Heart left ventricle (tissue), 16 donors: ENCODE measurements at regions not wholly inside any gene's neighbourhood (a gene's known extent, or its start where the extent isn't known, plus 50 kb on each side); places are given as distances from the start of the nearest gene placed in this dataset.
"Not testable (repeated sequence)": the region's sequence is repeated elsewhere in the genome, so short reads cannot be mapped to it uniquely, and the experiment has no call there.

ENCODE experiments used
- ATAC-seq, 4 donors: fragments of 200-7000 bp; cut with Tn5 transposase; one replicate each; pipeline ENCODE4 v1.9.1; 2020 to 2022; ENCODE audit warnings: moderate library complexity in 4 of 4, mild to moderate bottlenecking in 3 of 4, moderate number of reproducible peaks in 1 of 4
- DNase-seq, 5 donors: peaks; one replicate each; pipeline ENCODE4 v3.0.0-alpha.2; 2020
- H3K27ac ChIP-seq, 12 donors: fragments of 200-600 bp; sonication (generic) in 4 of 12; one replicate each; pipeline versions ENCODE4 v1.5.0 to v1.8.0; 2016 to 2022; ENCODE audit warnings: mild to moderate bottlenecking in 2 of 12
- H3K27me3 ChIP-seq, 9 donors: fragments of 200-600 bp; sonication (generic) in 2 of 9; one replicate each; pipeline versions ENCODE4 v1.5.1 to v1.8.0; 2016 to 2022; ENCODE audit warnings: mild to moderate bottlenecking in 3 of 9
- H3K36me3 ChIP-seq, 9 donors: fragments of 200-600 bp; sonication (generic) in 2 of 9; one replicate each; pipeline versions ENCODE4 v1.5.0 to v1.8.0; 2018 to 2022; ENCODE audit warnings: mild to moderate bottlenecking in 2 of 9
- H3K4me1 ChIP-seq, 12 donors: fragments of 200-600 bp; sonication (generic) in 4 of 12; one replicate each; pipeline versions ENCODE4 v1.5.0 to v1.8.0; 2016 to 2022; ENCODE audit warnings: mild to moderate bottlenecking in 3 of 12
- H3K4me3 ChIP-seq, 12 donors: fragments of 200-600 bp; sonication (generic) in 4 of 12; one replicate each; pipeline versions ENCODE4 v1.5.0 to v1.8.0; 2017 to 2022; ENCODE audit warnings: mild to moderate bottlenecking in 9 of 12, moderate library complexity in 4 of 12
- H3K9me3 ChIP-seq, 12 donors: fragments of 200-600 bp; sonication (generic) in 4 of 12; one replicate each; pipeline versions ENCODE4 v1.5.0 to v1.8.0; 2016 to 2022; ENCODE audit warnings: mild to moderate bottlenecking in 1 of 12
- POLR2A ChIP-seq, 2 donors: fragments of 450-650 bp; IDR thresholded peaks; one replicate each; pipeline ENCODE4 v1.6.1; 2017; ENCODE audit warnings: antibody characterized with exemption in 2 of 2, mild to moderate bottlenecking in 2 of 2, moderate library complexity in 2 of 2
- WGBS, 4 donors: extraction: QIAGEN DNeasy Blood & Tissue Kit in 2 of 4; methylation state at CpG; one replicate each; pipeline versions ENCODE4 v1.1.5 to v1.1.7; 2013 to 2018; 5-methylcytosine and 5-hydroxymethylcytosine counted together
- intact Hi-C, 10 donors: fragments of 100-400 bp; cut with DNase I; formaldehyde crosslinking; loops; one replicate each; pipeline versions ENCODE4 v1.11.1 to v1.14.2; 2022
- TF ChIP-seq, protein P1 (sequence below), 12 donors: fragments of 200-600 bp; sonication (generic) in 4 of 12; IDR thresholded peaks; one replicate each; pipeline versions ENCODE4 v1.5.0 to v1.8.0; 2018 to 2022; ENCODE audit warnings: antibody characterized with exemption in 12 of 12, mild to moderate bottlenecking in 5 of 12
- donor health status: ischemic (EF 13 %, LVEDD 7.1; RV severe dilation, severe dysfunction).
- donor health status: healthy with polysubstance abuse.
- donor health status: DM: no; HTN: yes; CAD: no.
- donor health status: DM: no; HTN: no; CAD: no.
- donor health status: ischemic (EF 25% LVEDD 6.9; RV normal size, moderate dysfunction).
- donor health status: ischemic (EF 25% LVEDD 5.7; RV mildly dilated, moderate dysfunction).
- donor health status: healthy.
- donor health status: DM: yes; HTN: yes; CAD: no.
- donor health status: ischemic (EF 35%, LVEDD 5.7; RV mildly dilated, moderate dysfunction).
- donor health status: nonischemic (EF 11% LVEDD 7.7; RV severe dilation, severe dysfunction).
- donor health status: DM: yes; HTN: yes; CAD: no.
- donor health status: PGD.
- donor health status: ischemic (EF 29% LVEDD 5.4; RV normal size, mild dysfunction).
- donor health status: nonischemic (EF 23%, LVEDD 6.1; RV moderate dilation, normal function).

DNA sequence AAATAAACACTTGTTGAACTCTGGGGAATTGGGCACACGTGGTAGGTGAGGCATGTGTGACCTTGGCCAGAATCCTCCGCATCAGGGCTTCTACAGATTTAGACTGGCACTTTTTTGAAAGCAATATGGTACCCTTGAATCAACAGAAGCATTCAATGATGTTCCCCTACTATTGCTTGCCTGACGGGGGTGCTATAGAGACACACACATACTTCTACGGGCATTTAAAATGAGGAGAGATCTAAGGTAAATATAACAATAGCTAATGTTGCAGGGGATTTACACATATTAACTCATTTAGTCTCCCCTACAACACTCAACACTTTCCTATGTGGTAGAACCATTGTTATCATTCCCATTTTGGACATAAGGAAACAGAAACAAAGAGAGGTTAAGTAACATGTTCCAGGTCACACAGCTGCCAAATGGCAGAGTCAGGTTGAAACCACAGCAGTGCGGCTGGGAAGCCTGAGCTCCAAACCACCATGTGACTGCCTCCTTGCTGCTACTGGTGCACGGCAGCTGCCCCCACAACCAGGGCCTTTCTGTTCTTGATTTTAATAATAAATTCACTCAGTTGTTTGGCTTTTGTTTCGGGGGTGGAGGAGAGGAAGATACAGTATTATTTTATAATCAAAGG lies 147.4 kb downstream of the ZNF281 start:
- intact Hi-C loops: no loop called here
- Histone ChIP-seq H3K36me3 (no peaks in the 10 kb centered on the region), H3K9me3 (no peaks in the 10 kb centered on the region), H3K27ac (no peak overlapping the region), H3K27me3 (no peaks in the 10 kb centered on the region), H3K4me1 (no peaks in the 10 kb centered on the region), H3K4me3 (no peak overlapping the region)
- TF ChIP-seq, protein P1, sequence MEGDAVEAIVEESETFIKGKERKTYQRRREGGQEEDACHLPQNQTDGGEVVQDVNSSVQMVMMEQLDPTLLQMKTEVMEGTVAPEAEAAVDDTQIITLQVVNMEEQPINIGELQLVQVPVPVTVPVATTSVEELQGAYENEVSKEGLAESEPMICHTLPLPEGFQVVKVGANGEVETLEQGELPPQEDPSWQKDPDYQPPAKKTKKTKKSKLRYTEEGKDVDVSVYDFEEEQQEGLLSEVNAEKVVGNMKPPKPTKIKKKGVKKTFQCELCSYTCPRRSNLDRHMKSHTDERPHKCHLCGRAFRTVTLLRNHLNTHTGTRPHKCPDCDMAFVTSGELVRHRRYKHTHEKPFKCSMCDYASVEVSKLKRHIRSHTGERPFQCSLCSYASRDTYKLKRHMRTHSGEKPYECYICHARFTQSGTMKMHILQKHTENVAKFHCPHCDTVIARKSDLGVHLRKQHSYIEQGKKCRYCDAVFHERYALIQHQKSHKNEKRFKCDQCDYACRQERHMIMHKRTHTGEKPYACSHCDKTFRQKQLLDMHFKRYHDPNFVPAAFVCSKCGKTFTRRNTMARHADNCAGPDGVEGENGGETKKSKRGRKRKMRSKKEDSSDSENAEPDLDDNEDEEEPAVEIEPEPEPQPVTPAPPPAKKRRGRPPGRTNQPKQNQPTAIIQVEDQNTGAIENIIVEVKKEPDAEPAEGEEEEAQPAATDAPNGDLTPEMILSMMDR (IDR thresholded peaks at IDR 0.05): no peak
- no peak for TF ChIP-seq POLR2A (IDR thresholded peaks at IDR 0.05)
- WGBS, 4 donors: 87 to 93% (median 92%) methylated on average over 7 of the region's 7 CpGs
- DNase-seq (no peak), ATAC-seq (no peak)

DNA sequence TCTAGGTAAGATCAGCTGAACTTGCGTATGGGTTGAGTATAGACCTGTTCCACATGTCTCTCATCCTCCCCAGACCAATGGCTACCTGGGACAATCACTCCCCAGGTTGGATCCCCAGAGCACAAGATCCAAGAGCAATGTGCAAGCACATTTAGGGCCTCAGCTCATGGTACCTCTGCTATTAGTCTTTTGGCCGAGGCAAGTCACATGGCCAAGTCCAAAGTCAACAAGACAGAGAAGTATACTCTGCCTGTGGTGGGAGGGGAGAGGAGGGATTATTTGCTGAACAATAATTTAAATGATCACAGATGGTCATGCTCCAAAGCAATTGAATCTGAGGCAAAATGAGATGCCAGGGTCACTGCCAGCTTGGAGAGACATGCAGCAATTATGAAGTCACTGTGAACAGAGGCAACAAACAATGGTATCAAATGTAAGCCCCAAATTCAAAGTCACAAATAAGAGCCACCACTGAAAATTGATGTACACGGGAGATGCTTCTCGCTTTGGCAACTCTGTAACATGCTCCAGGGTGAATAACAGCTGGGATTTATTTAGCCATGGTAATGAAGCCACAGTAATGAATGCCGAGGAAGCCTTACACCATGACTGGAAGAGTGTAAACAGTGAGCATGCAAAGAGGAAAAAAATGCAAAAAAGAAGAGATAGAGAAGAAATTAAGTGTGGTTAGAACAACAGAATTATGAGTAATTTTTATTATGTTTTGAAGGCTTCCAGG lies 149.1 kb downstream of the ZNF281 start:
- Histone ChIP-seq H3K4me3 (no peak overlapping the region), H3K9me3 (no peaks in the 10 kb centered on the region), H3K27me3 (no peaks in the 10 kb centered on the region), H3K27ac (no peak overlapping the region), H3K4me1 (no peaks in the 10 kb centered on the region), H3K36me3 (no peaks in the 10 kb centered on the region)
- TF ChIP-seq POLR2A (IDR thresholded peaks at IDR 0.05): no peak
- TF ChIP-seq, protein P1 (IDR thresholded peaks at IDR 0.05): no peak
- DNase-seq (no peak), ATAC-seq (no peak)
- intact Hi-C loops: no loop called here
- 88 to 92% (median 91%) methylated on average over 5 of the region's 5 CpGs for WGBS, 4 donors

DNA sequence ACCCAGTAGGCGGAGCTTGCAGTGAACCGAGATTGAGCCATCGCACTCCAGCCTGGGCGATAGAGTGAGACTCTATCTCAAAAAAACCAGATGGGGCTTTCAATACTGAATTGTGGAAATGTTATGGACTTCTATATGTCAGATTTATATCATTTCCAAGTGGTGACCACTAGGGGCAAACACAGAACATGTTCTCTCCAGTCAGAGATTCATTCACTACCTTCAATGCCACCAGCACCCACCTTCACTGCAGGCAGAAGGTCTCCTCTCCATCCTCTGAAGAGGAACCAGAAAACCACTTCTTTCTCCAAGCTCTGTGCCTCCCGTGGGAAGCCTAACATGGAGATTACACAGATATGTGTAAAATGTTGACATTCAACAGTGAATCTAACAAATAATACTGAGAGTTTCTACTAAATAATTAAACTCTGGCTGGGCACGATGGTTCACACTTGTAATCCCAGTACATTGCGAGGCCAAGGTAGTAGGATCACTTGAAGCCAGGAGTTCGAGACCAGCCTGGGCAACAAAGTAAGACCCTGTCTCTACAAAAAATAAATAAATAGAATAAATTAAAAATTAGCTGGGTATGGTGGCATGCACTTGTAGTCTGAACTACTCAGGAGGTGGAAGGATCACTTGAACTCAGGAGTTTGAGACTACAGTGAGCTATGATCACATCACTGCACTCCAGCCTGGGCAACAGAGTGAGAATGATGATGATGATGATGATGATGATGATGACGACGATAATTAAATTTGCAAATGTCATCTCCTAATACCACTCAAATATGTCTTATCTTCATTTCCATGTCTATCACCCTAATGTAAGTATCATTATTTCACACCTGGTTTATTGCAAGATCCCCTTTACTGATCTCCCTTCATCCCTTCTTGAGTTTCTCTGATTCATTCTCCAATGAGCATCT lies 151.1 kb downstream of the ZNF281 start:
- 87 to 90% (median 89%) methylated on average over 10 of the region's 10 CpGs for WGBS, 4 donors
- Histone ChIP-seq H3K27ac (no peak overlapping the region), H3K36me3 (no peaks in the 10 kb centered on the region), H3K4me1 (no peaks in the 10 kb centered on the region), H3K27me3 (no peaks in the 10 kb centered on the region), H3K4me3 (no peak overlapping the region), H3K9me3 (no peaks in the 10 kb centered on the region)
- intact Hi-C loops: no loop called here
- TF ChIP-seq, protein P1 (IDR thresholded peaks at IDR 0.05): peak in 8 of 12 donors; percentile 17 to 50 (median 32)
- TF ChIP-seq POLR2A (IDR thresholded peaks at IDR 0.05): no peak
- ATAC-seq (no peak), DNase-seq (no peak)

DNA sequence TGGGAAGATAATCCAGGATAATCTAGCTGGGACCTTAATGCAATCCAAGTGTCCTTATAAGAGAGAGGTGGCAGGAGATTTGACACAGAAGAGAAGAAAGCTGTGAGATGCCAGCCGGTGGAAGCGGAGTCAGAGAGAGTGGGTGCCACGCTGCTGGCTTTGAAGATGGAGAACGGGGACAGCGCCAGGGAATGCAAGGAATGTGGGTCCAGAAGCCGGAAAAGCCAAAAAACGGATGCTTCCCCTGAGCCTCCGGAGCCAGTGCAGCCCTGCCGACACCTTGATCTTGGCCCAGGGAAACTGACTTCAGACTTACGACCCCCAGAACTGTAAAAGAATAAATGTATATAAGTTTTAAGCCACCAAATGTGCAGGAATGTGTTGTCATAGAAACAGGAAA lies 152.6 kb downstream of the ZNF281 start:
- H3K4me3 ChIP-seq: no peak overlapping the region
- TF ChIP-seq POLR2A (IDR thresholded peaks at IDR 0.05): no peak
- TF ChIP-seq, protein P1 (IDR thresholded peaks at IDR 0.05): no peak
- DNase-seq (no peak), ATAC-seq (no peak)
- H3K27me3 ChIP-seq: no peaks in the 10 kb centered on the region
- H3K9me3 ChIP-seq: no peaks in the 10 kb centered on the region
- H3K4me1 ChIP-seq: no peaks in the 10 kb centered on the region
- H3K27ac ChIP-seq: no peak overlapping the region
- 55 to 66% (median 61%) methylated on average over 10 of the region's 10 CpGs for WGBS, 4 donors
- no peaks in the 10 kb centered on the region for H3K36me3 ChIP-seq
- intact Hi-C loops: no loop called here

DNA sequence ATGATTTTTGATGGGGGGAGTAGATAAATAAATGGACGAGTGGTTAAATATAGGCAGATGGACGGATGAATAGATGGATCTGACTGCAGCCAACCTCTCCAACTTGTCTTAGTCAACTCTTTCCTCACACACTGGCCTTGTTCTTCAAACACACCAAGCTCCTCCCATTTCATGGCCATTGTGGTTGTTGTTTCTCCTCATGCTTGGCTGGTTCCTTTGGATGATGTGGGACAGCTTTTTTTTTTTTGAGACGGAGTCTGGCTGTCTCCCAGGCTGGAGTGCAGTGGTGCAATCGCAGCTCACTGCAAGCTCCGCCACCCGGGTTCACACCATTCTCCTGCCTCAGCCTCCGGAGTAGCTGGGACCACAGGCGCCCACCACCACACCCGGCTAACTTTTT lies 155.2 kb downstream of the ZNF281 start:
- ATAC-seq, H3K36me3 ChIP-seq, intact Hi-C loops, H3K4me3 ChIP-seq, H3K9me3 ChIP-seq, H3K27ac ChIP-seq, H3K4me1 ChIP-seq, DNase-seq, H3K27me3 ChIP-seq: not testable (repeated sequence)
- WGBS, 4 donors: 91 to 93% (median 92%) methylated on average over 9 of the region's 9 CpGs
